Mucosa of rectum (tissue), 2 donors: ENCODE measurements at regions not wholly inside any gene's neighbourhood (a gene's known extent, or its start where the extent isn't known, plus 50 kb on each side); places are given as distances from the start of the nearest gene placed in this dataset.

Experiments
- H3K27ac ChIP-seq, 2 donors: one replicate each; pipeline ENCODE4 v1.7.0; 2013; ENCODE audit warnings: inconsistent platforms in 2 of 2, low read depth in 2 of 2, low read length in 2 of 2
- H3K27me3 ChIP-seq, 2 donors: one replicate each; pipeline ENCODE4 v1.7.0; 2013; ENCODE audit warnings: low read length in 2 of 2; ENCODE audit not compliant: control insufficient read depth in 2 of 2, insufficient read depth in 2 of 2
- H3K36me3 ChIP-seq, 2 donors: one replicate each; pipeline ENCODE4 v1.7.0; 2013; ENCODE audit warnings: low read length in 2 of 2; ENCODE audit not compliant: control insufficient read depth in 2 of 2, insufficient read depth in 2 of 2
- H3K4me1 ChIP-seq, 2 donors: one replicate each; pipeline ENCODE4 v1.7.0; 2013; ENCODE audit warnings: low read length in 2 of 2, mild to moderate bottlenecking in 1 of 2; ENCODE audit not compliant: control insufficient read depth in 2 of 2, insufficient read depth in 2 of 2
- H3K4me3 ChIP-seq, 2 donors: one replicate each; pipeline ENCODE4 v1.7.0; 2013; ENCODE audit warnings: low read length in 2 of 2
- H3K9ac ChIP-seq, 2 donors: one replicate each; pipeline ENCODE4 v1.7.0; 2013; ENCODE audit warnings: low read length in 2 of 2, low read depth in 1 of 2, mild to moderate bottlenecking in 1 of 2
- H3K9me3 ChIP-seq, 2 donors: one replicate each; pipeline ENCODE4 v1.7.0; 2013; ENCODE audit warnings: low read length in 2 of 2; ENCODE audit not compliant: control insufficient read depth in 2 of 2
- donor health status: healthy.
- donor health status: Normal muscosa, but diverticular disease.

GRCh38 chr2:147227313-147227712, 617.5 kb upstream of the ACVR2A start:
- H3K9me3 ChIP-seq = no peaks in the 10 kb centered on the region
- no peak overlapping the region for H3K9ac ChIP-seq
- H3K4me1 ChIP-seq = no peaks in the 10 kb centered on the region
- no peak overlapping the region for H3K4me3 ChIP-seq
- no peaks in the 10 kb centered on the region for H3K36me3 ChIP-seq
- no peaks in the 10 kb centered on the region for H3K27me3 ChIP-seq
- H3K27ac ChIP-seq = no peak overlapping the region

DNA sequence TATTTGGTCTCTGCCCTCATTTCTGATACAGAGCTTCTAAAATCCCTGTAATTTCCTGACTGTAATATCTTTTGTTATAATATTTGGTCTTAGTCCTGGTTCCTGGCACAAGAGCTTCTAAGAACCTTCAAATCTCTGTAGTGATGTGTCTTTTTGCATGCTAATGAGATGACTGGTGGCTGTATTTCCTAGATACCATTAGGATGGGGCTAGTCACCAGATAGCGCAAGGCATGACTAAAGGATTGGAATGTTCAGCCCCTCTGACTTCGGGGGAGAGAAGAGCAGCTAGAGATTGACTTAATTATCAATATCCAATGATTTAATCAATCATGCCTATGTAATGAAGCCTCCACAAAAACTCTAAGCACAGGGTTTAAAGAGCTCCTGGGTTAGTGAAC, 620.8 kb upstream of the ACVR2A start:
- Histone ChIP-seq H3K27ac (no peak overlapping the region), H3K4me1 (no peaks in the 10 kb centered on the region), H3K9ac (no peak overlapping the region), H3K27me3 (no peaks in the 10 kb centered on the region), H3K36me3 (no peaks in the 10 kb centered on the region), H3K9me3 (no peaks in the 10 kb centered on the region), H3K4me3 (no peak overlapping the region)

- no peaks in the 10 kb centered on the region for H3K4me1 ChIP-seq
- no peaks in the 10 kb centered on the region for H3K27me3 ChIP-seq
- H3K9ac ChIP-seq = no peak overlapping the region
- no peak overlapping the region for H3K27ac ChIP-seq
- no peak overlapping the region for H3K4me3 ChIP-seq
- no peaks in the 10 kb centered on the region for H3K36me3 ChIP-seq
- H3K9me3 ChIP-seq = no peaks in the 10 kb centered on the region
These were observed 621.2 kb upstream of the ACVR2A start for GRCh38 chr2:147223553-147224060.

DNA sequence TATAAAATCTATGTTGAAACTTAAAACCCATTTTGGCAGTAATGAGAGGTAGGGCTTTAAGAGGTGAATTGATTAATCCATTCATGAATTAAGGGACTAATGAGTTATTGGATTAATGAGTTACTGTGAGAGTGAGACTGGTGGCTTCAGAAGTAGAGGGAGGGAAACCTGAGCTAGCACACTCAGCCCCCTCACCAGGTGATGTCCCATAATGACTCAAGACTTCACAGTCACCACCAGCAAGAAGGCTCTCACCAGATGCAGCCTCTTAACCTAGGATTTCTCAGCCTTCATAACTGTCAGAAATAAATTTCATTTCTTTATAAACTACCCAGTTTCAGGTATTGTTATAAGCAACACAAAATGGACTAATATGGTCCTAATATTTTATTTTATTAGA, 621.7 kb upstream of the ACVR2A start:
- no peak overlapping the region for H3K4me3 ChIP-seq
- no peaks in the 10 kb centered on the region for H3K4me1 ChIP-seq
- no peaks in the 10 kb centered on the region for H3K36me3 ChIP-seq
- no peaks in the 10 kb centered on the region for H3K9me3 ChIP-seq
- H3K27me3 ChIP-seq = no peaks in the 10 kb centered on the region
- H3K27ac ChIP-seq = no peak overlapping the region
- H3K9ac ChIP-seq = no peak overlapping the region

DNA sequence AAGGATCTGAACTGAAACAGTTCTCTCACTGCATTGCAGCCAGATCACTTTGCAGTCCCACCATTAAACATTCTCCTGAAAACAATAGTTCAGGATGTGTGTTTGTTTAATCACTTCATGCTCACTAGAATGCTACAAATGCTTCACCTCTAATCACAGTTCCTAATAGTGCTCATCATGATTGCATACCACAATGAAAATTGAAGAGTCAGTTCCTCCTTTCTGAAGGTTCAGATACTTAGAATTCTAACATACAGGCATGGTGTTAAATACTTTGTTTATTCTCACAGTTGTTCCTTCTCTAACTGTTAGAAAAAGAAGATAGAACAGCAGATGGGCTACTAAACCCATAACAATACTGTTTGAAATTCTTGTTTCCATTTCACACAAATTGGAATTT, 622.3 kb upstream of the ACVR2A start:
- Histone ChIP-seq H3K4me3 (no peak overlapping the region), H3K9ac (no peak overlapping the region), H3K4me1 (no peaks in the 10 kb centered on the region), H3K36me3 (no peaks in the 10 kb centered on the region), H3K27me3 (no peaks in the 10 kb centered on the region), H3K27ac (no peak overlapping the region), H3K9me3 (no peaks in the 10 kb centered on the region)

GRCh38 chr2:147214914-147215313, 629.9 kb upstream of the ACVR2A start:
- no peak overlapping the region for H3K9ac ChIP-seq
- H3K27me3 ChIP-seq = no peaks in the 10 kb centered on the region
- H3K4me1 ChIP-seq = no peaks in the 10 kb centered on the region
- no peak overlapping the region for H3K27ac ChIP-seq
- H3K36me3 ChIP-seq = no peaks in the 10 kb centered on the region
- H3K4me3 ChIP-seq = no peak overlapping the region
- peaks cover 0 to 2% of the 10 kb centered on the region in 2 donors for H3K9me3 ChIP-seq

- Histone ChIP-seq H3K9ac (no peak overlapping the region), H3K4me3 (no peak overlapping the region), H3K27ac (no peak overlapping the region), H3K9me3 (peaks cover 0 to 2% of the 10 kb centered on the region in 2 donors), H3K27me3 (no peaks in the 10 kb centered on the region), H3K36me3 (no peaks in the 10 kb centered on the region), H3K4me1 (no peaks in the 10 kb centered on the region)
These were observed 633.3 kb upstream of the ACVR2A start for GRCh38 chr2:147211484-147211883.

DNA sequence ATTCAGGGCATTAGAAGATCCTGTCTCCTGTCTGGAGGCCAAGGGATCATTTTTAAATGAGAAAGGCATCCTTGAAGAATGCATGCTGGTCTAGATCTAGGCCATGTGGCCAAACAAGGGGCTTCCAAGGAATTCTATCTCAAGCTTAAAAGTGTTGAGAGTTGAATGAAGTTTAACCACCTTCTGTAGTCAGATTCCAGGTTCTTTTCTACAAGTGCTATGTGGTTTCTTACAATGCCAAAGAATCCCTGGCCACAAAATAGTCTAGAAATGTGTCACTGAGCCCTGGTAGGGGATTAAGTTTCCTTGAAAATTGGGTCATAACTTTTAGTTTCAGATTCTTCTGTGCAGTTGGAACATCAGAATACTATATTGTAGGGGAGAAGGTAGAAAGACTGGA, 640.7 kb upstream of the ACVR2A start:
- no peak overlapping the region for H3K27ac ChIP-seq
- no peaks in the 10 kb centered on the region for H3K27me3 ChIP-seq
- no peak overlapping the region for H3K9ac ChIP-seq
- no peaks in the 10 kb centered on the region for H3K4me1 ChIP-seq
- H3K9me3 ChIP-seq = peaks cover 0 to 3% of the 10 kb centered on the region in 2 donors
- no peak overlapping the region for H3K4me3 ChIP-seq
- H3K36me3 ChIP-seq = no peaks in the 10 kb centered on the region

DNA sequence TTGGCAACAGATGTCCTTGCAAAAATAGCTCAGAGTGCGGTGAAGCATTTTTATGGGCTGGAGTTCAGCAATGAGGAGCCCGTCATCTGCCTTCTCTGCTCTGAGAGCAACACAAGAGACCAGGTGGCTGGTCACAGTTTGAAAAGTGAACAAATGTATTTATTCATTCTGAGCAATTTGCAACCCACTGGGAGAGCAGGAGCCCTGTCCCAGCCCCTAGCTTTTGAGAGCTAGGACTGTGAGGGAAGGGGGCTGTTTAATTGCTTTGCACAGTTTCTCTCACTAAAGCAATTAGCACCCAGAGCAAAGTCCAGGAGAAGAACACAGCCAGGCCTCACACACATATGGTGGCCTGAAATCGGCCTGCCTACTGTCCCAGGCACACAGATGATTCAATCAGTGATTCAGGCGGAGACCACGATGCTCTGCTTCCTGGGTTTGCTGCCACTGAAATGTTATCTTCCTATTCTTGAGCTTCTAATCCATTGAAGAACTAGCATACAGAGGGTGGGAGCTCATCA, 646.1 kb upstream of the ACVR2A start:
- no peak overlapping the region for H3K9ac ChIP-seq
- no peaks in the 10 kb centered on the region for H3K27me3 ChIP-seq
- no peaks in the 10 kb centered on the region for H3K4me1 ChIP-seq
- no peaks in the 10 kb centered on the region for H3K36me3 ChIP-seq
- H3K4me3 ChIP-seq = no peak overlapping the region
- H3K9me3 ChIP-seq = no peaks in the 10 kb centered on the region
- no peak overlapping the region for H3K27ac ChIP-seq

- Histone ChIP-seq H3K36me3 (no peaks in the 10 kb centered on the region), H3K9me3 (no peaks in the 10 kb centered on the region), H3K4me1 (no peaks in the 10 kb centered on the region), H3K4me3 (no peak overlapping the region), H3K27ac (no peak overlapping the region), H3K9ac (no peak overlapping the region), H3K27me3 (no peaks in the 10 kb centered on the region)
These were observed 646.9 kb upstream of the ACVR2A start for GRCh38 chr2:147197754-147198483.
